ENCODE measurements at regions not wholly inside any gene's neighbourhood (a gene's known extent, or its start where the extent isn't known, plus 50 kb on each side); places are given as distances from the start of the nearest gene placed in this dataset.

DNA sequence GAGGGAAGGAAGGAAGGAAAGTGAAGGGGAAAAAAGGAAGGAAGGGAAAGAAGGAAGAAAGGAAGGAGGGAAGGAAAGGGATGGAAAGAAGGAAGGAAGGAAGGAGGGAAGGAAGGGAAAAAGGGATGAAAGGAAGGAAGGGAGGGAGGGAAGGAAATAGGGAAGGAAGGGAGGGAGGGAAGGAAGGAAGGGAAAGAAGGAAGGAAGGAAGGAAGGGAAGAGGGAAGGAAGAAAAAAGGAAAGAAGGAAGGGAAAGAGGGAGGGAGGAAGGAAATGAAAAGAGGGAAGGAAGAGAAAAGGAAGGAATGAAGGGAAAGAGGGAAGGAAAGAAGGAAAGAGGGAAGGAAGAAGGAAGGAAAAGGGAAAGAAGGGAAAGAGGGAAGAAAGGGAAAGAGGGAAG is 136.9 kb downstream of the BARX1 start:
- TF ChIP-seq, protein P1, sequence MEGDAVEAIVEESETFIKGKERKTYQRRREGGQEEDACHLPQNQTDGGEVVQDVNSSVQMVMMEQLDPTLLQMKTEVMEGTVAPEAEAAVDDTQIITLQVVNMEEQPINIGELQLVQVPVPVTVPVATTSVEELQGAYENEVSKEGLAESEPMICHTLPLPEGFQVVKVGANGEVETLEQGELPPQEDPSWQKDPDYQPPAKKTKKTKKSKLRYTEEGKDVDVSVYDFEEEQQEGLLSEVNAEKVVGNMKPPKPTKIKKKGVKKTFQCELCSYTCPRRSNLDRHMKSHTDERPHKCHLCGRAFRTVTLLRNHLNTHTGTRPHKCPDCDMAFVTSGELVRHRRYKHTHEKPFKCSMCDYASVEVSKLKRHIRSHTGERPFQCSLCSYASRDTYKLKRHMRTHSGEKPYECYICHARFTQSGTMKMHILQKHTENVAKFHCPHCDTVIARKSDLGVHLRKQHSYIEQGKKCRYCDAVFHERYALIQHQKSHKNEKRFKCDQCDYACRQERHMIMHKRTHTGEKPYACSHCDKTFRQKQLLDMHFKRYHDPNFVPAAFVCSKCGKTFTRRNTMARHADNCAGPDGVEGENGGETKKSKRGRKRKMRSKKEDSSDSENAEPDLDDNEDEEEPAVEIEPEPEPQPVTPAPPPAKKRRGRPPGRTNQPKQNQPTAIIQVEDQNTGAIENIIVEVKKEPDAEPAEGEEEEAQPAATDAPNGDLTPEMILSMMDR (IDR thresholded peaks at IDR 0.05; ENCODE audit: borderline replicate concordance, extremely low read depth, low read length, poor library complexity, severe bottlenecking), result no peak
- no peak for TF ChIP-seq EZH2 (IDR thresholded peaks at IDR 0.05; ENCODE audit: borderline replicate concordance, low read depth, low read length, severe bottlenecking)

Data from DND-41 (cell line).